CD14-positive monocyte (primary cell): ENCODE measurements at regions not wholly inside any gene's neighbourhood (a gene's known extent, or its start where the extent isn't known, plus 50 kb on each side); places are given as distances from the start of the nearest gene placed in this dataset.

Experiments used
- DNase-seq, 3 donors: peaks; one replicate each; pipeline ENCODE4 v3.0.0-alpha.2; 2011 to 2022
- H2AFZ ChIP-seq: 2 replicates; pipeline ENCODE4 v1.6.0; 2012; ENCODE audit warnings: mild to moderate bottlenecking, low read depth, low read length, inconsistent platforms; ENCODE audit not compliant: insufficient read depth, poor library complexity, severe bottlenecking
- H3K27ac ChIP-seq, 2 donors: 1 replicate in 1 of 2; 2 replicates in 1 of 2; pipeline ENCODE4 v1.5.1; 2012 to 2013; ENCODE audit warnings: low read length in 2 of 2, control low read depth in 1 of 2, inconsistent platforms in 1 of 2, low read depth in 1 of 2, mild to moderate bottlenecking in 1 of 2
- H3K27me3 ChIP-seq, 2 donors: one replicate each; pipeline versions ENCODE4 v1.6.0 to v1.6.1; 2011 to 2013; ENCODE audit warnings: low read length in 2 of 2; ENCODE audit not compliant: control insufficient read depth in 2 of 2, insufficient read depth in 2 of 2
- H3K36me3 ChIP-seq, 2 donors: replicated peaks in 1 of 2; 1 replicate in 1 of 2; 2 replicates in 1 of 2; pipeline versions ENCODE4 v1.5.1 to v1.6.1; 2012 to 2013; ENCODE audit warnings: low read length in 2 of 2, control low read depth in 1 of 2, inconsistent platforms in 1 of 2, mild to moderate bottlenecking in 1 of 2; ENCODE audit not compliant: insufficient read depth in 2 of 2, control insufficient read depth in 1 of 2
- H3K4me1 ChIP-seq, 2 donors: 1 replicate in 1 of 2; 2 replicates in 1 of 2; pipeline versions ENCODE4 v1.5.1 to v1.6.1; 2012 to 2013; ENCODE audit warnings: low read length in 2 of 2, control low read depth in 1 of 2, inconsistent platforms in 1 of 2, mild to moderate bottlenecking in 1 of 2, moderate library complexity in 1 of 2; ENCODE audit not compliant: insufficient read depth in 2 of 2, control insufficient read depth in 1 of 2
- H3K4me2 ChIP-seq: replicated peaks from 2 replicates; pipeline ENCODE3; 2012; ENCODE audit warnings: low read length, moderate library complexity, mild to moderate bottlenecking; ENCODE audit not compliant: poor library complexity, severe bottlenecking; ENCODE audit errors: extremely low read depth
- H3K4me3 ChIP-seq, 3 experiments: fragments of 200-600 bp in 1 of 3; sonication (generic) in 1 of 3; replicated peaks in 1 of 3; 1 replicate in 2 of 3; 2 replicates in 1 of 3; pipeline ENCODE4 v1.5.1; 2011 to 2013; ENCODE audit warnings: low read length in 3 of 3, mild to moderate bottlenecking in 3 of 3, control low read depth in 2 of 3, low read depth in 2 of 3, inconsistent platforms in 1 of 3, moderate library complexity in 1 of 3
- H3K79me2 ChIP-seq: 2 replicates; pipeline ENCODE4 v1.6.0; 2012; ENCODE audit warnings: mild to moderate bottlenecking, control low read depth, inconsistent platforms, low read length, moderate library complexity; ENCODE audit not compliant: insufficient read depth
- H3K9ac ChIP-seq: 2 replicates; pipeline ENCODE4 v1.6.0; 2017; ENCODE audit warnings: low read length, mild to moderate bottlenecking; ENCODE audit not compliant: insufficient read depth, poor library complexity, severe bottlenecking
- H3K9me3 ChIP-seq, 2 donors: replicated peaks in 1 of 2; 1 replicate in 1 of 2; 2 replicates in 1 of 2; pipeline versions ENCODE4 v1.5.1 to v1.6.1; 2012 to 2013; ENCODE audit warnings: low read length in 2 of 2, control low read depth in 1 of 2; ENCODE audit not compliant: control insufficient read depth in 1 of 2, insufficient read depth in 1 of 2
- H4K20me1 ChIP-seq: 2 replicates; pipeline ENCODE4 v1.6.0; 2012; ENCODE audit warnings: mild to moderate bottlenecking, low read length, control low read depth, moderate library complexity; ENCODE audit not compliant: insufficient read depth
- H3K27ac Mint-ChIP-seq, 7 donors: one replicate each; pipeline ENCODE4 v1.8.0; 2020; ENCODE audit warnings: mild to moderate bottlenecking in 7 of 7, mixed read lengths in 7 of 7, moderate library complexity in 6 of 7, inconsistent platforms in 2 of 7
- H3K27me3 Mint-ChIP-seq, 3 donors: one replicate each; pipeline ENCODE4 v1.8.0; 2021 to 2022; ENCODE audit warnings: low read depth in 3 of 3, mild to moderate bottlenecking in 3 of 3, mixed read lengths in 3 of 3, moderate library complexity in 3 of 3, inconsistent platforms in 1 of 3
- H3K36me3 Mint-ChIP-seq, 2 donors: one replicate each; pipeline ENCODE4 v1.8.0; 2020; ENCODE audit warnings: mixed read lengths in 2 of 2, inconsistent platforms in 1 of 2, mild to moderate bottlenecking in 1 of 2
- H3K4me1 Mint-ChIP-seq: one replicate; pipeline ENCODE4 v1.8.0; 2020; ENCODE audit warnings: mild to moderate bottlenecking, mixed read lengths
- H3K4me3 Mint-ChIP-seq, 2 donors: one replicate each; pipeline ENCODE4 v1.8.0; 2020; ENCODE audit warnings: mild to moderate bottlenecking in 2 of 2, mixed read lengths in 2 of 2, moderate library complexity in 1 of 2
- H3K9me3 Mint-ChIP-seq, 7 donors: one replicate each; pipeline ENCODE4 v1.8.0; 2020 to 2022; ENCODE audit warnings: mixed read lengths in 7 of 7, mild to moderate bottlenecking in 6 of 7, moderate library complexity in 6 of 7, inconsistent platforms in 2 of 7
- WGBS: methylation state at CpG from one replicate; pipeline ENCODE4 v1.1.5; 2013; ENCODE audit warnings: missing lambda C conversion rate; ENCODE audit not compliant: insufficient coverage; 5-methylcytosine and 5-hydroxymethylcytosine counted together
- intact Hi-C, 2 donors: fragments of 100-400 bp; cut with micrococcal nuclease; formaldehyde crosslinking; loops; one replicate each; pipeline versions ENCODE4 v1.15.0 to v1.15.1; 2023
- TF ChIP-seq, protein P1 (sequence below): fragments of 200-600 bp; IDR thresholded peaks from one replicate; pipeline ENCODE4 v1.8.0; 2022; ENCODE audit warnings: antibody characterized with exemption, mild to moderate bottlenecking

DNA sequence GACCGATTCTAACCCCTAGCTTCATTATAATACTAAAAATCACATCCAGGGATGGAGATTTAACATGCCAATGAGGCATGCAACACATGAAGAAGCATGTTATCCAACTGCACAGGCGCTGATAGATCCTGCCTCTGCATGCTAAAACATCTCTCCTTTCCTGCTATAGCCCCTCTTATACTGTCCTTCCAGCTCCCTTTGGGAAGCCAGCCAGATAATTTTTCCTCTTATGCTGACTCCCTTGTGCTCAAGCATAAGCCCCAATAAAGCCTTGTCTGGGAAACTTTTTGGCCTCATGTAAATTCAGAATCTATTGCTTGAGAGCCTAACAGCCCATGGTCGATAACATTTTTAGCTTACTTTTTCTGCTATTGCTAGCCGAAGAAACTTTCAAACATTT is 404.3 kb downstream of the EPM2A start:
- Mint-ChIP-seq H3K27ac (no peak overlapping the region), H3K4me3 (no peak overlapping the region), H3K9me3 (peaks cover 0 to 7% (median 0%) of the 10 kb centered on the region in 7 donors), H3K36me3 (no peaks in the 10 kb centered on the region), H3K27me3 (no peaks in the 10 kb centered on the region), H3K4me1 (no peaks in the 10 kb centered on the region)
- 81% methylated on average over 4 of the region's 4 CpGs for WGBS
- no peaks in the 10 kb centered on the region for H3K79me2 ChIP-seq
- H3K9me3 ChIP-seq = peaks cover 0 to 8% of the 10 kb centered on the region in 2 donors
- no peaks in the 10 kb centered on the region for H3K27me3 ChIP-seq
- H3K27ac ChIP-seq = no peak overlapping the region
- no peaks in the 10 kb centered on the region for H3K4me1 ChIP-seq
- no peak overlapping the region for H2AFZ ChIP-seq
- H3K4me2 ChIP-seq = no peak overlapping the region
- no peaks in the 10 kb centered on the region for H3K36me3 ChIP-seq
- no peak overlapping the region for H3K9ac ChIP-seq
- TF ChIP-seq, protein P1, sequence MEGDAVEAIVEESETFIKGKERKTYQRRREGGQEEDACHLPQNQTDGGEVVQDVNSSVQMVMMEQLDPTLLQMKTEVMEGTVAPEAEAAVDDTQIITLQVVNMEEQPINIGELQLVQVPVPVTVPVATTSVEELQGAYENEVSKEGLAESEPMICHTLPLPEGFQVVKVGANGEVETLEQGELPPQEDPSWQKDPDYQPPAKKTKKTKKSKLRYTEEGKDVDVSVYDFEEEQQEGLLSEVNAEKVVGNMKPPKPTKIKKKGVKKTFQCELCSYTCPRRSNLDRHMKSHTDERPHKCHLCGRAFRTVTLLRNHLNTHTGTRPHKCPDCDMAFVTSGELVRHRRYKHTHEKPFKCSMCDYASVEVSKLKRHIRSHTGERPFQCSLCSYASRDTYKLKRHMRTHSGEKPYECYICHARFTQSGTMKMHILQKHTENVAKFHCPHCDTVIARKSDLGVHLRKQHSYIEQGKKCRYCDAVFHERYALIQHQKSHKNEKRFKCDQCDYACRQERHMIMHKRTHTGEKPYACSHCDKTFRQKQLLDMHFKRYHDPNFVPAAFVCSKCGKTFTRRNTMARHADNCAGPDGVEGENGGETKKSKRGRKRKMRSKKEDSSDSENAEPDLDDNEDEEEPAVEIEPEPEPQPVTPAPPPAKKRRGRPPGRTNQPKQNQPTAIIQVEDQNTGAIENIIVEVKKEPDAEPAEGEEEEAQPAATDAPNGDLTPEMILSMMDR = no peak
- no peaks in the 10 kb centered on the region for H4K20me1 ChIP-seq
- no peak overlapping the region for H3K4me3 ChIP-seq
- no peak for DNase-seq
- intact Hi-C loops = no loop called here

DNA sequence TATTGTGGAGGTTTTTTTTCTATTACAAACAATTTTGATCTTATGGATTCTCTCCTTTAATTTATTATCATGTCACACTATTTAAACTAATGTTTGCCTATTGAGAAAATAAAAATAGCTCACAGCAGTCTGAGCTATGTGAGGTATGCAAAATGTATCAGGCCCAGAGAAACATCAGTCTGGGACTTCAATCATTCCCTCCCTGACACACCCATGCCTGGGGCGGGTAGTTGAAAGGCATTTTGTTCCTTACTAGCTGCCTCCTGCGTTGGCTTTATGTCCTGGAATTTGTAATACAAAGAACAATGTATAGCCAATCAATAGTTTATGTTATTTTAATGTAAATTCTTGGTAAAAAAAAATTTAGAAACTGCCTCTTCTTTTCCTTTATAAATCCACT is 403.3 kb downstream of the EPM2A start:
- no CpG with 5 or more reads among the region's 2 CpGs for WGBS
- DNase-seq = no peak
- TF ChIP-seq, protein P1 = no peak
- Mint-ChIP-seq H3K9me3 (peaks cover 0 to 5% (median 0%) of the 10 kb centered on the region in 7 donors), H3K4me1 (no peaks in the 10 kb centered on the region), H3K27ac (no peak overlapping the region), H3K36me3 (no peaks in the 10 kb centered on the region), H3K4me3 (no peak overlapping the region), H3K27me3 (no peaks in the 10 kb centered on the region)
- Histone ChIP-seq H3K27me3 (no peaks in the 10 kb centered on the region), H3K9ac (no peak overlapping the region), H2AFZ (no peak overlapping the region), H3K4me2 (no peak overlapping the region), H3K9me3 (peaks cover 0 to 3% of the 10 kb centered on the region in 2 donors), H4K20me1 (no peaks in the 10 kb centered on the region), H3K36me3 (no peaks in the 10 kb centered on the region), H3K79me2 (no peaks in the 10 kb centered on the region), H3K27ac (no peak overlapping the region), H3K4me1 (no peaks in the 10 kb centered on the region), H3K4me3 (no peak overlapping the region)
- intact Hi-C loops = no loop called here
